ENCODE measurements at regions not wholly inside any gene's neighbourhood (a gene's known extent, or its start where the extent isn't known, plus 50 kb on each side); places are given as distances from the start of the nearest gene placed in this dataset.

DNA sequence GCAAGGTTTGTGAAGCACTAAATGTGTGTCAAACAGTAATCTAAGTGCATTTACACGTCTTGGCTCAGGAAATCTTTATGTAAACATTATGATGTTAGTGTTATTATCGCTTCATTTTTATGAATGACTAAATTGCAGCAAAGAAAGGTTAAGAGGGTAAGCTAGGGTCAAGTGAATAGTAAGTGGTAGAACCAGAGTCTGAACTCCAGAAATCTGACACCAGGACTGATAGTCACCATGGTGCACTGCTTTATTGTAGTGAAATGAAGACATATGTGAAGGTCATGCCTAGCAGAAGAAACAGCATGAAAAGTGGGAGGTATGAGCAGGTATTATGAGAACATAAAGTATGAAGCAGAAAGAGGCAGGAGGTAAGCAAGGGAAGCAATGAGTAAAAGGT lies 368.7 kb upstream of the TENM4 start:
- TF ChIP-seq CEBPB (IDR thresholded peaks at IDR 0.05): no peak
- no peak for TF ChIP-seq CREB1 (IDR thresholded peaks at IDR 0.05; ENCODE audit: low read depth)

DNA sequence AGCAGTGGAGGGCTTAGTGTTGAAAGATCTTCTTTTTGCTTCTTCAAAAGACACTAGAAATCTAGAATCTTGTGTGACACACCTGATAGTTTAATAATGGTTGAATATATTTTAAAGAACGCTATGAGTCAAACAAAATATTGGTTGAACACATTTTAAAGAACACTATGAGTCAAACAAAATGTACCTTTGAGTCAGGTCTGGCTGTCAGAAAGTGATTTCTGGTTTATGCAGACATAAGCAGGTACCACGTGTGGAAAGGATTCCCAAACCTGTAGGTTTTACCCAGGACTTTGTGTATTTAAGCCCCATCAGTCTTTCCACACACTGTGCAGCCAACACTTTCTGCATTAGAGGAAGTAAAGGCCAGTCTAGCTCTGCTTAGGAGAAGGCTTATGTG lies 366.7 kb upstream of the TENM4 start:
- no peak for TF ChIP-seq ZBTB7A (IDR thresholded peaks at IDR 0.05; ENCODE audit: low read depth)

DNA sequence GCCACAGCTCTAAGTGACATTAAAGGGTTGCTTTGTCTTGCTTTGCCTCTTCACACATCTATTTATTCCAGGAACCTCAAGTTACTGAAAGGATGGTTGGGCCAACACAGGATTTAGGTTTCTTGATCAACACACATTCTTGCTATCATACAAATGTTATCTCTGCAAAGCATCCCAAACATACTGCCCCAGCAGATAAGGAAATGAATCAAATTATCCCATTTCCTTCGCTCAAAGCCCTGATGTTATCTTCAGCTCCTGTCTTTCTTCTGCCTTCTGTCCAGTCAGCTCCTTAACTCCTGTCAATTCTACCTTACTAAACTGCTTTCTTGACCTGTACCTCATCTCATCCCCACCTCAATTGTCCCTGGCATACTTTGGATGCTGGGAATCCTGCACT lies 355.9 kb upstream of the TENM4 start:
- no peak for TF ChIP-seq TCF12 (IDR thresholded peaks at IDR 0.05; ENCODE audit: low read depth)
- TF ChIP-seq EP300 (IDR thresholded peaks at IDR 0.05; ENCODE audit: borderline replicate concordance): no peak
- TF ChIP-seq FOXM1 (IDR thresholded peaks at IDR 0.05; ENCODE audit: borderline replicate concordance, low read depth): no peak
- TF ChIP-seq ZBTB7A (IDR thresholded peaks at IDR 0.05; ENCODE audit: low read depth): no peak
- TF ChIP-seq, protein P1, sequence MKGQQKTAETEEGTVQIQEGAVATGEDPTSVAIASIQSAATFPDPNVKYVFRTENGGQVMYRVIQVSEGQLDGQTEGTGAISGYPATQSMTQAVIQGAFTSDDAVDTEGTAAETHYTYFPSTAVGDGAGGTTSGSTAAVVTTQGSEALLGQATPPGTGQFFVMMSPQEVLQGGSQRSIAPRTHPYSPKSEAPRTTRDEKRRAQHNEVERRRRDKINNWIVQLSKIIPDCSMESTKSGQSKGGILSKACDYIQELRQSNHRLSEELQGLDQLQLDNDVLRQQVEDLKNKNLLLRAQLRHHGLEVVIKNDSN (IDR thresholded peaks at IDR 0.05): no peak
- no peak for TF ChIP-seq YY1 (IDR thresholded peaks at IDR 0.05; ENCODE audit: low read depth)

DNA sequence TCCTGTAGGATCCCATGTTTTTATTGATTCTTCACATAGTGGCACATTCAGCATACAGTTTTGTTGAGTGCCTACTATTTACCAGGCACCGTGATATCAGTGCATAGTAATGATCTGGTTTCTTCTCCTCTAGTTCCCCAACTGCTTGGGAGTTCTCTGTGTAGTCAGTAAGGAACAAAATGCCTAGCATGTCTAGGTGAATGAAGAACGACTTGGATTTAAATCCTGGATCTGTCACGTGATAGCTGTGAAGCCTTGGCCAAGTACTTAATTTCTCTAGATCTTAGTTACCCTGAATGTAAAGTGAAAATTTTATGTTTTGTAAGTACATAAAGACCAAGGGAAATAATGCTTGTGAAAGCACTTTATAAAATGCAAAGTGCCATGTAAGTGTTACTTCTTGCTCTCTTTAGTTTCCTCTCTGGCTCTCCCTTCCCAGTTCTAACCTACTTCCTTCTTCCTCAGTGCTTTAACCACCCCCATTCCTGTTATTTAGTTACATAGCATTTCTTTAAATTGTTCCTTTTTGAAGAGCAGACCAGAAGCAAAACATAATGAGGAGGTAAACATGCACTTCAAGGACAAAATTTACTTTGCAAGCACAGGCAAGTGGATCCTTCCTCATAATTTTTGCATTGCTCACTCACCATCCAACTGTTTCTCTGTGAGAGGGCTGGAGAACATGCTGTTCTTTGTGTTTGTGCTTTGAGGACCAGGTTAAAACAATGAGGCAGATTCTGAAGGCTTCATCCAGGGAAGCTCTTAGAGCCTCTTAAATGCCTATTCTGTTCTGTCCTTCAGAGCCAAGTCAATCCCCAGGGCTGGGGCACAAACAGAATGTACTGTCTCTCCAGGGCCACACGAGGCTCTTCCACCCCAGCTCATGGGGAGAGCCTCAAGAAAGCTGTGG lies 353.9 kb upstream of the TENM4 start:
- TF ChIP-seq TEAD4 (IDR thresholded peaks at IDR 0.05) (no peak), RAD21 (IDR thresholded peaks at IDR 0.05; ENCODE audit: low read depth) (no peak), CEBPB (IDR thresholded peaks at IDR 0.05) (no peak), CREB1 (IDR thresholded peaks at IDR 0.05; ENCODE audit: low read depth) (no peak), TCF12 (IDR thresholded peaks at IDR 0.05; ENCODE audit: low read depth) (no peak), NFIC (IDR thresholded peaks at IDR 0.05) (no peak), YY1 (IDR thresholded peaks at IDR 0.05; ENCODE audit: low read depth) (no peak), EP300 (IDR thresholded peaks at IDR 0.05; ENCODE audit: borderline replicate concordance) (no peak), FOXM1 (IDR thresholded peaks at IDR 0.05; ENCODE audit: borderline replicate concordance, low read depth) (no peak), TAF1 (IDR thresholded peaks at IDR 0.05; ENCODE audit: low read depth) (no peak), ZBTB7A (IDR thresholded peaks at IDR 0.05; ENCODE audit: low read depth) (no peak), EGR1 (IDR thresholded peaks at IDR 0.05) (no peak)
- TF ChIP-seq, protein P2, sequence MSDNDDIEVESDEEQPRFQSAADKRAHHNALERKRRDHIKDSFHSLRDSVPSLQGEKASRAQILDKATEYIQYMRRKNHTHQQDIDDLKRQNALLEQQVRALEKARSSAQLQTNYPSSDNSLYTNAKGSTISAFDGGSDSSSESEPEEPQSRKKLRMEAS (IDR thresholded peaks at IDR 0.05): no peak
- TF ChIP-seq, protein P1 (IDR thresholded peaks at IDR 0.05): no peak
- TF ChIP-seq, protein P3, sequence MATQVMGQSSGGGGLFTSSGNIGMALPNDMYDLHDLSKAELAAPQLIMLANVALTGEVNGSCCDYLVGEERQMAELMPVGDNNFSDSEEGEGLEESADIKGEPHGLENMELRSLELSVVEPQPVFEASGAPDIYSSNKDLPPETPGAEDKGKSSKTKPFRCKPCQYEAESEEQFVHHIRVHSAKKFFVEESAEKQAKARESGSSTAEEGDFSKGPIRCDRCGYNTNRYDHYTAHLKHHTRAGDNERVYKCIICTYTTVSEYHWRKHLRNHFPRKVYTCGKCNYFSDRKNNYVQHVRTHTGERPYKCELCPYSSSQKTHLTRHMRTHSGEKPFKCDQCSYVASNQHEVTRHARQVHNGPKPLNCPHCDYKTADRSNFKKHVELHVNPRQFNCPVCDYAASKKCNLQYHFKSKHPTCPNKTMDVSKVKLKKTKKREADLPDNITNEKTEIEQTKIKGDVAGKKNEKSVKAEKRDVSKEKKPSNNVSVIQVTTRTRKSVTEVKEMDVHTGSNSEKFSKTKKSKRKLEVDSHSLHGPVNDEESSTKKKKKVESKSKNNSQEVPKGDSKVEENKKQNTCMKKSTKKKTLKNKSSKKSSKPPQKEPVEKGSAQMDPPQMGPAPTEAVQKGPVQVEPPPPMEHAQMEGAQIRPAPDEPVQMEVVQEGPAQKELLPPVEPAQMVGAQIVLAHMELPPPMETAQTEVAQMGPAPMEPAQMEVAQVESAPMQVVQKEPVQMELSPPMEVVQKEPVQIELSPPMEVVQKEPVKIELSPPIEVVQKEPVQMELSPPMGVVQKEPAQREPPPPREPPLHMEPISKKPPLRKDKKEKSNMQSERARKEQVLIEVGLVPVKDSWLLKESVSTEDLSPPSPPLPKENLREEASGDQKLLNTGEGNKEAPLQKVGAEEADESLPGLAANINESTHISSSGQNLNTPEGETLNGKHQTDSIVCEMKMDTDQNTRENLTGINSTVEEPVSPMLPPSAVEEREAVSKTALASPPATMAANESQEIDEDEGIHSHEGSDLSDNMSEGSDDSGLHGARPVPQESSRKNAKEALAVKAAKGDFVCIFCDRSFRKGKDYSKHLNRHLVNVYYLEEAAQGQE (IDR thresholded peaks at IDR 0.05; ENCODE audit: low read depth): no peak

DNA sequence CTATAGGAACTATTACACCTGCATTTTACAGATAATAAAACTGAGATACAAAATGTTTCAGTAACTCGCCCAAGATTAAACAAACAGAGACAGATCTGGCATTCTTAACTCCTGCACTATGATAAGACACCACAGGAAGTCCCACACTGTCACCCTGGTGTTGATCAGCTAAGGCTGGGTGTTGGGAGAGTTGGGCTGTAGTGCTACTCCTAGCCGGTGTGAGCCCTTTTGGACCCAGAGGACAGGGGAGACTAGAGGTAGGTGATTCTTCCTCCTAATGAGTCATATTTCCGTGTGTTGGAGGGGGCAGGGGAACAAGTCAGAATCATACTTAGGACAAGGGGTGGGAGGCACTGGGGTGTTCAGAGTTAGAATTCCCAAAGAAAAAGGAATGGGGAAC lies 353.2 kb upstream of the TENM4 start:
- TF ChIP-seq EP300 (IDR thresholded peaks at IDR 0.05; ENCODE audit: borderline replicate concordance) (no peak), CEBPB (IDR thresholded peaks at IDR 0.05) (no peak), CREB1 (IDR thresholded peaks at IDR 0.05; ENCODE audit: low read depth) (no peak), FOXM1 (IDR thresholded peaks at IDR 0.05; ENCODE audit: borderline replicate concordance, low read depth) (no peak), EGR1 (IDR thresholded peaks at IDR 0.05) (no peak), TAF1 (IDR thresholded peaks at IDR 0.05; ENCODE audit: low read depth) (no peak), YY1 (IDR thresholded peaks at IDR 0.05; ENCODE audit: low read depth) (no peak), RAD21 (IDR thresholded peaks at IDR 0.05; ENCODE audit: low read depth) (no peak), NFIC (IDR thresholded peaks at IDR 0.05) (no peak), TEAD4 (IDR thresholded peaks at IDR 0.05) (no peak), TCF12 (IDR thresholded peaks at IDR 0.05; ENCODE audit: low read depth) (no peak), ZBTB7A (IDR thresholded peaks at IDR 0.05; ENCODE audit: low read depth) (no peak)
- TF ChIP-seq, protein P2 (IDR thresholded peaks at IDR 0.05): no peak
- TF ChIP-seq, protein P3 (IDR thresholded peaks at IDR 0.05; ENCODE audit: low read depth): no peak
- TF ChIP-seq, protein P1 (IDR thresholded peaks at IDR 0.05): no peak

DNA sequence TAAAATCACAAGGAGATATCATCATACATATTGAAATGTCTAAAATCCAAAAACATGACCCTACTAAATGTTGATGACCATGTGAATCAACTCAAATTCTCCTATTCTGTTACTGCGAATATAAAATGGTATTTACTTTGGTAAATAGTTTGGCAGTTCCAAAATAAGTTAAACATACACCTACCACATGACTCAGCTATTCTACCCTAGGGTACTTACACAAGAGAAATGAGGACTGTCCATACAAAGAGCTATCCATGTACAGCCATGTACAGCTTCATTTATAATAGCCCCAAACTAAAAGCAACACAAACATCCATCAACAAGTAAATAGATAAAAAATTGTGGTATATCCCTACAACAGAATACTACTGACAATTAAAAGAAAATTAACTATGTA lies 346.1 kb upstream of the TENM4 start:
- TF ChIP-seq EP300 (IDR thresholded peaks at IDR 0.05; ENCODE audit: borderline replicate concordance) (no peak), FOXM1 (IDR thresholded peaks at IDR 0.05; ENCODE audit: borderline replicate concordance, low read depth) (no peak), RAD21 (IDR thresholded peaks at IDR 0.05; ENCODE audit: low read depth) (no peak), TAF1 (IDR thresholded peaks at IDR 0.05; ENCODE audit: low read depth) (no peak), CEBPB (IDR thresholded peaks at IDR 0.05) (no peak), TCF12 (IDR thresholded peaks at IDR 0.05; ENCODE audit: low read depth) (no peak), TEAD4 (IDR thresholded peaks at IDR 0.05) (no peak), EGR1 (IDR thresholded peaks at IDR 0.05) (no peak), CREB1 (IDR thresholded peaks at IDR 0.05; ENCODE audit: low read depth) (no peak)
- TF ChIP-seq, protein P3 (IDR thresholded peaks at IDR 0.05; ENCODE audit: low read depth): no peak
- TF ChIP-seq, protein P2 (IDR thresholded peaks at IDR 0.05): no peak
- TF ChIP-seq, protein P1 (IDR thresholded peaks at IDR 0.05): no peak

Data from Ishikawa (cell line).